Smooth muscle cell (in vitro differentiated cells): ENCODE measurements at regions not wholly inside any gene's neighbourhood (a gene's known extent, or its start where the extent isn't known, plus 50 kb on each side); places are given as distances from the start of the nearest gene placed in this dataset.

Source experiments
- DNase-seq: peaks from one replicate; lab custom pipeline; 2025; ENCODE audit not compliant: unreplicated experiment; lab: John Stamatoyannopoulos, UW
- H2AFZ ChIP-seq: fragments of 200-600 bp; sonication (generic); 2 replicates; pipeline ENCODE4 v1.6.0; 2016; ENCODE audit warnings: antibody characterized with exemption, low read depth, mild to moderate bottlenecking
- H3F3A ChIP-seq: fragments of 200-600 bp; sonication (generic); 2 replicates; pipeline ENCODE4 v1.6.0; 2017; ENCODE audit warnings: antibody characterized with exemption, low read depth
- H3K27ac ChIP-seq: fragments of 200-600 bp; sonication (generic); 2 replicates; pipeline ENCODE4 v1.5.1; 2016; ENCODE audit warnings: low read depth, mild to moderate bottlenecking
- H3K27me3 ChIP-seq: fragments of 200-600 bp; sonication (generic); 2 replicates; pipeline ENCODE4 v1.6.1; 2016; ENCODE audit warnings: low read depth, mild to moderate bottlenecking
- H3K36me3 ChIP-seq: fragments of 200-600 bp; sonication (generic); 2 replicates; pipeline ENCODE4 v1.5.1; 2016; ENCODE audit warnings: low read depth
- H3K4me1 ChIP-seq: fragments of 200-600 bp; sonication (generic); 2 replicates; pipeline ENCODE4 v1.5.1; 2016; ENCODE audit warnings: low read depth
- H3K4me2 ChIP-seq: fragments of 200-600 bp; sonication (generic); 2 replicates; pipeline ENCODE4 v1.6.0; 2016; ENCODE audit warnings: mild to moderate bottlenecking
- H3K4me3 ChIP-seq: fragments of 200-600 bp; sonication (generic); 2 replicates; pipeline ENCODE4 v1.5.1; 2016; ENCODE audit warnings: mild to moderate bottlenecking
- H3K79me2 ChIP-seq: fragments of 200-600 bp; sonication (generic); 2 replicates; pipeline ENCODE4 v1.6.0; 2016; ENCODE audit warnings: low read depth, mild to moderate bottlenecking
- H3K9ac ChIP-seq: fragments of 200-600 bp; sonication (generic); 2 replicates; pipeline ENCODE4 v1.6.0; 2016; ENCODE audit warnings: low read depth
- H3K9me3 ChIP-seq: fragments of 200-600 bp; sonication (generic); replicated peaks from 2 replicates; pipeline ENCODE4 v1.5.1; 2016; ENCODE audit warnings: low read depth
- H4K20me1 ChIP-seq: fragments of 200-600 bp; sonication (generic); 2 replicates; pipeline ENCODE4 v1.6.0; 2016; ENCODE audit warnings: low read depth
- CTCF ChIP-seq: fragments of 200-600 bp; sonication (generic); IDR thresholded peaks from 2 replicates; pipeline ENCODE4 v1.5.1; 2017; ENCODE audit warnings: borderline replicate concordance, mild to moderate bottlenecking, antibody characterized with exemption; ENCODE audit not compliant: insufficient read depth, poor library complexity, severe bottlenecking
- WGBS: methylation state at CpG from one replicate; pipeline ENCODE4 v1.1.7; 2016; ENCODE audit warnings: low lambda C conversion rate; 5-methylcytosine and 5-hydroxymethylcytosine counted together

- Histone ChIP-seq H3K27me3 (no peaks in the 10 kb centered on the region), H3K27ac (no peak overlapping the region), H3K4me1 (peaks cover 3% of the 10 kb centered on the region), H4K20me1 (no peaks in the 10 kb centered on the region), H3K36me3 (no peaks in the 10 kb centered on the region), H3K79me2 (no peaks in the 10 kb centered on the region), H3K9me3 (peaks cover 2% of the 10 kb centered on the region), H3F3A (no peaks in the 10 kb centered on the region), H3K9ac (no peak overlapping the region), H3K4me2 (no peak overlapping the region), H2AFZ (no peak overlapping the region), H3K4me3 (no peak overlapping the region)
- DNase-seq, result no peak
- WGBS, result 86% methylated on average over 4 of the region's 4 CpGs
- no peak for TF ChIP-seq CTCF
Observed at GRCh38 chr3:95167748-95168147, 1104.9 kb downstream of the NSUN3 start.

- H3K4me2 ChIP-seq, result no peak overlapping the region
- no peak for TF ChIP-seq CTCF
- H3K4me1 ChIP-seq, result peaks cover 7% of the 10 kb centered on the region
- H2AFZ ChIP-seq, result no peak overlapping the region
- no peak for DNase-seq
- H4K20me1 ChIP-seq, result no peaks in the 10 kb centered on the region
- peaks cover 2% of the 10 kb centered on the region for H3K9me3 ChIP-seq
- WGBS, result 91% methylated on average over 7 of the region's 7 CpGs
- no peak overlapping the region for H3K9ac ChIP-seq
- no peak overlapping the region for H3K27ac ChIP-seq
- no peaks in the 10 kb centered on the region for H3F3A ChIP-seq
- no peaks in the 10 kb centered on the region for H3K27me3 ChIP-seq
- H3K79me2 ChIP-seq, result no peaks in the 10 kb centered on the region
- H3K36me3 ChIP-seq, result no peaks in the 10 kb centered on the region
- H3K4me3 ChIP-seq, result no peak overlapping the region
Observed at GRCh38 chr3:95168526-95168925, 1105.7 kb downstream of the NSUN3 start.

- 93% methylated on average over 3 of the region's 3 CpGs for WGBS
- H3K27me3 ChIP-seq, result no peaks in the 10 kb centered on the region
- H3K4me2 ChIP-seq, result no peak overlapping the region
- H3K79me2 ChIP-seq, result no peaks in the 10 kb centered on the region
- H3K4me3 ChIP-seq, result no peak overlapping the region
- DNase-seq, result no peak
- peaks cover 7% of the 10 kb centered on the region for H3K4me1 ChIP-seq
- peaks cover 2% of the 10 kb centered on the region for H3K9me3 ChIP-seq
- H2AFZ ChIP-seq, result no peak overlapping the region
- no peak overlapping the region for H3K9ac ChIP-seq
- H3K27ac ChIP-seq, result no peak overlapping the region
- H3K36me3 ChIP-seq, result no peaks in the 10 kb centered on the region
- no peak for TF ChIP-seq CTCF
- no peaks in the 10 kb centered on the region for H4K20me1 ChIP-seq
- no peaks in the 10 kb centered on the region for H3F3A ChIP-seq
Observed at GRCh38 chr3:95172164-95172943, 1109.5 kb downstream of the NSUN3 start.

- 94% methylated on average over 2 of the region's 2 CpGs for WGBS
- H3K27ac ChIP-seq, result no peak overlapping the region
- H3K4me2 ChIP-seq, result no peak overlapping the region
- H3K4me1 ChIP-seq, result peaks cover 7% of the 10 kb centered on the region
- H3K79me2 ChIP-seq, result no peaks in the 10 kb centered on the region
- H3K9me3 ChIP-seq, result no peaks in the 10 kb centered on the region
- no peak for TF ChIP-seq CTCF
- no peak overlapping the region for H3K9ac ChIP-seq
- H3F3A ChIP-seq, result no peaks in the 10 kb centered on the region
- H2AFZ ChIP-seq, result no peak overlapping the region
- no peaks in the 10 kb centered on the region for H4K20me1 ChIP-seq
- no peaks in the 10 kb centered on the region for H3K36me3 ChIP-seq
- DNase-seq, result no peak
- no peak overlapping the region for H3K4me3 ChIP-seq
- H3K27me3 ChIP-seq, result no peaks in the 10 kb centered on the region
Observed at GRCh38 chr3:95177096-95177495, 1114.2 kb downstream of the NSUN3 start.
